HepG2 (cell line): ENCODE measurements at regions not wholly inside any gene's neighbourhood (a gene's known extent, or its start where the extent isn't known, plus 50 kb on each side); places are given as distances from the start of the nearest gene placed in this dataset.

ENCODE experiments used
- ATAC-seq: fragments of 200-7000 bp; cut with Tn5 transposase; 3 replicates; pipeline ENCODE4 v1.9.1; 2020; ENCODE audit warnings: mild to moderate bottlenecking, moderate library complexity
- BruUV-seq: library from RNA; stranded (reverse); fragments of 400-500 nt; replicated peaks from 2 replicates; lab custom pipeline; 2021; lab: Mats Ljungman, UMichigan
- CTCF ChIA-PET: fragments of 300-600 bp; formaldehyde crosslinking; extraction: SDS; loops from one replicate; lab custom pipeline; 2021; ENCODE audit warnings: low total read pairs, inconsistent platforms, low intra/inter-chr PET ratio; lab: Yijun Ruan, JAX
- POLR2A ChIA-PET: fragments of 350-600 bp; sonication (Branson Sonifier 250); formaldehyde crosslinking; loops from one replicate; lab custom pipeline; 2020; ENCODE audit warnings: antibody characterized with exemption, inconsistent platforms; lab: Yijun Ruan, JAX
- DNase-seq: peaks from one replicate; pipeline ENCODE4 v3.0.0-alpha.2; 2015; ENCODE audit warnings: low spot score
- FAIRE-seq: peaks from 3 replicates; lab custom pipeline; 2011; peaks lifted over from hg19 to GRCh38; lab: Jason Lieb, UNC
- H2AFZ ChIP-seq: one replicate; pipeline ENCODE4 v1.6.1; 2011; ENCODE audit warnings: low read length, inconsistent platforms
- H3K27ac ChIP-seq: fragments of 300-600 bp; 3 replicates; pipeline ENCODE4 v1.8.0; 2011; ENCODE audit warnings: mixed run types, mild to moderate bottlenecking, mixed read lengths, low read length, inconsistent platforms; ENCODE audit not compliant: insufficient read depth; ENCODE audit errors: extremely low read length
- H3K27me3 ChIP-seq, 2 experiments: fragments of 200-600 bp in 1 of 2; 2 replicates in 1 of 2; 3 replicates in 1 of 2; pipeline versions ENCODE4 v1.6.0 to v1.8.0; 2011; ENCODE audit warnings: low read length in 2 of 2, mild to moderate bottlenecking in 2 of 2, moderate library complexity in 2 of 2, inconsistent platforms in 1 of 2; ENCODE audit not compliant: insufficient read depth in 2 of 2, control insufficient read depth in 1 of 2
- H3K36me3 ChIP-seq, 2 experiments: fragments of 200-600 bp in 1 of 2; replicated peaks in 1 of 2; 2 replicates in 1 of 2; 3 replicates in 1 of 2; pipeline versions ENCODE4 v1.5.1 to v1.8.0; 2011; ENCODE audit warnings: low read length in 2 of 2, inconsistent platforms in 1 of 2; ENCODE audit not compliant: insufficient read depth in 2 of 2, control insufficient read depth in 1 of 2
- H3K4me1 ChIP-seq: 2 replicates; pipeline ENCODE4 v1.5.1; 2012; ENCODE audit warnings: low read length, inconsistent platforms; ENCODE audit not compliant: insufficient read depth
- H3K4me2 ChIP-seq: 2 replicates; pipeline ENCODE4 v1.6.0; 2011; ENCODE audit warnings: low read depth, low read length, inconsistent platforms
- H3K4me3 ChIP-seq, 3 experiments: fragments of 200-600 bp in 1 of 3; sonication (generic), shearing (Covaris generic) in 1 of 3; replicated peaks in 1 of 3; 2 replicates each; pipeline ENCODE4 v1.5.1; 2011 to 2016; ENCODE audit warnings: low read length in 3 of 3, inconsistent platforms in 2 of 3, low read depth in 2 of 3, mild to moderate bottlenecking in 2 of 3, control low read depth in 1 of 3, mixed read lengths in 1 of 3; ENCODE audit not compliant: insufficient read depth in 1 of 3
- H3K79me2 ChIP-seq: one replicate; pipeline ENCODE4 v1.6.1; 2011; ENCODE audit warnings: low read length, inconsistent platforms; ENCODE audit not compliant: insufficient read depth
- H3K9ac ChIP-seq: 2 replicates; pipeline ENCODE4 v1.6.0; 2011; ENCODE audit warnings: mild to moderate bottlenecking, low read depth, low read length, inconsistent platforms; ENCODE audit not compliant: insufficient read depth
- H3K9me3 ChIP-seq: 2 replicates; pipeline ENCODE4 v1.5.1; 2012; ENCODE audit warnings: mild to moderate bottlenecking, low read length
- H4K20me1 ChIP-seq: 2 replicates; pipeline ENCODE4 v1.6.0; 2011; ENCODE audit warnings: inconsistent platforms, mild to moderate bottlenecking, low read length, moderate library complexity; ENCODE audit not compliant: insufficient read depth
- BRCA1 ChIP-seq: sonication (generic); formaldehyde crosslinking; IDR thresholded peaks from 2 replicates; pipeline ENCODE4 v1.4.0; 2020; ENCODE audit warnings: missing genetic modification reagents
- CSRNP1 ChIP-seq: sonication (generic); formaldehyde crosslinking; IDR thresholded peaks from 2 replicates; pipeline ENCODE4 v1.8.1; 2023; ENCODE audit warnings: mild to moderate bottlenecking, missing genetic modification reagents
- E2F1 ChIP-seq: sonication (generic); formaldehyde crosslinking; IDR thresholded peaks from 2 replicates; pipeline ENCODE4 v1.5.0; 2020; ENCODE audit warnings: missing genetic modification reagents
- HIVEP1 ChIP-seq: sonication (generic); formaldehyde crosslinking; IDR thresholded peaks from 2 replicates; pipeline ENCODE4 v1.4.0; 2020; ENCODE audit warnings: mild to moderate bottlenecking, missing genetic modification reagents
- RFXAP ChIP-seq: sonication (generic); formaldehyde crosslinking; IDR thresholded peaks from 2 replicates; pipeline ENCODE4 v1.4.0; 2020; ENCODE audit warnings: missing genetic modification reagents, borderline replicate concordance
- SATB2 ChIP-seq: sonication (generic); formaldehyde crosslinking; IDR thresholded peaks from 2 replicates; pipeline ENCODE4 v1.5.0; 2020; ENCODE audit warnings: missing genetic modification reagents
- SMAD1 ChIP-seq: sonication (generic); formaldehyde crosslinking; IDR thresholded peaks from 2 replicates; pipeline ENCODE4 v1.4.0; 2020; ENCODE audit warnings: missing genetic modification reagents, low read depth, mild to moderate bottlenecking, borderline replicate concordance
- SRY ChIP-seq: sonication (generic); formaldehyde crosslinking; IDR thresholded peaks from 2 replicates; pipeline ENCODE4 v1.8.0; 2022; ENCODE audit warnings: mild to moderate bottlenecking, missing genetic modification reagents
- ZMAT3 ChIP-seq: sonication (generic); formaldehyde crosslinking; conservative IDR thresholded peaks from 2 replicates; pipeline ENCODE4 v1.7.0; 2021; ENCODE audit warnings: missing genetic modification reagents
- ZNF225 ChIP-seq: sonication (generic); formaldehyde crosslinking; IDR thresholded peaks from 2 replicates; pipeline ENCODE4 v1.4.0; 2020; ENCODE audit warnings: mild to moderate bottlenecking, missing genetic modification reagents
- WGBS: methylation state at CpG from one replicate; pipeline ENCODE4 v1.1.6; 2017; ENCODE audit warnings: low lambda C conversion rate; 5-methylcytosine and 5-hydroxymethylcytosine counted together
- in situ Hi-C: cut with HindIII; loops from 2 replicates; pipeline ENCODE4 v1.10.0; 2017; ENCODE audit warnings: low pct_unique_long_range_greater_than_20kb; ENCODE audit not compliant: extremely low pct_ligation_motif_present
- intact Hi-C: fragments of 100-400 bp; cut with micrococcal nuclease; formaldehyde crosslinking; loops from one replicate; pipeline ENCODE4 v1.10.0; 2022; ENCODE audit not compliant: unreplicated experiment

DNA sequence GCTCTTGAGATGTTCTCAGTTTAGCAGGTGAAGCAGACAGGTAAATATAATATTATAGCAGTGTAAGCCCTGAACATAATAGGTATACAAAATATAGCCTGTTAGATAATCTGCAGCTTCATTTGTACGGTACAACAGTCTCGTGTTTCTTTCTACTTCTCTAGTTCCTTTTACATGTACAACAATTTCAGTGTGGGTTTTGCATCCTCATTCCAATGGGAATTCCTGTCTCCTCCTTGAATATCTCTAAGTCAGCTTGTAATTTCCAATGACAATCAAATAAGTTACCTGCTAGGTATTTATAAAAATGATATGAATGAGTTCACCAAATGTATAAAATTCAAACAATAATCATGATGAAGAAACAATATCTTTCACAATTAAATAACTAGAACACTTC, 330.0 kb upstream of the RND3 start:
- Histone ChIP-seq H3K4me3 (no peak overlapping the region), H3K9me3 (no peaks in the 10 kb centered on the region), H3K27me3 (no peaks in the 10 kb centered on the region), H3K79me2 (no peaks in the 10 kb centered on the region), H3K9ac (no peak overlapping the region), H2AFZ (no peak overlapping the region), H3K4me2 (no peak overlapping the region), H3K36me3 (no peaks in the 10 kb centered on the region), H3K27ac (no peak overlapping the region), H3K4me1 (no peaks in the 10 kb centered on the region), H4K20me1 (no peaks in the 10 kb centered on the region)
- no peak for ATAC-seq
- no TSS peak for BruUV-seq
- ChIA-PET POLR2A (no interaction called here), CTCF (no interaction called here)
- in situ Hi-C loops (no loop called here), intact Hi-C loops (no loop called here)
- no peak for FAIRE-seq
- DNase-seq = no peak
- WGBS = 3% methylated on average over 2 of the region's 2 CpGs
- TF ChIP-seq SATB2 (CRISPR knock-in tag) (no peak), CSRNP1 (CRISPR knock-in tag) (no peak), SMAD1 (CRISPR knock-in tag) (no peak), E2F1 (CRISPR knock-in tag) (no peak), ZMAT3 (no peak), RFXAP (CRISPR knock-in tag) (no peak), HIVEP1 (CRISPR knock-in tag) (no peak), BRCA1 (CRISPR knock-in tag) (no peak), SRY (CRISPR knock-in tag) (no peak), ZNF225 (CRISPR knock-in tag) (no peak)
